PC-3 (cell line): ENCODE measurements at regions not wholly inside any gene's neighbourhood (a gene's known extent, or its start where the extent isn't known, plus 50 kb on each side); places are given as distances from the start of the nearest gene placed in this dataset.

ENCODE experiments used
- EZH2 ChIP-seq: fragments of 300-600 bp; sonication (generic); IDR thresholded peaks from one replicate; pipeline ENCODE4 v1.6.1; 2017; ENCODE audit warnings: antibody characterized with exemption, mild to moderate bottlenecking, low read length; ENCODE audit not compliant: unreplicated experiment
- EZH2phosphoT487 ChIP-seq: fragments of 300-600 bp; sonication (generic); IDR thresholded peaks from 2 replicates; pipeline ENCODE4 v1.6.1; 2018; ENCODE audit warnings: mild to moderate bottlenecking, antibody characterized with exemption, low read length, borderline replicate concordance
- TF ChIP-seq, protein P1 (sequence below): fragments of 300-600 bp; sonication (generic); conservative IDR thresholded peaks from 2 replicates; pipeline ENCODE4 v1.5.1; 2017; ENCODE audit warnings: antibody characterized with exemption, low read depth, mild to moderate bottlenecking, low read length

DNA sequence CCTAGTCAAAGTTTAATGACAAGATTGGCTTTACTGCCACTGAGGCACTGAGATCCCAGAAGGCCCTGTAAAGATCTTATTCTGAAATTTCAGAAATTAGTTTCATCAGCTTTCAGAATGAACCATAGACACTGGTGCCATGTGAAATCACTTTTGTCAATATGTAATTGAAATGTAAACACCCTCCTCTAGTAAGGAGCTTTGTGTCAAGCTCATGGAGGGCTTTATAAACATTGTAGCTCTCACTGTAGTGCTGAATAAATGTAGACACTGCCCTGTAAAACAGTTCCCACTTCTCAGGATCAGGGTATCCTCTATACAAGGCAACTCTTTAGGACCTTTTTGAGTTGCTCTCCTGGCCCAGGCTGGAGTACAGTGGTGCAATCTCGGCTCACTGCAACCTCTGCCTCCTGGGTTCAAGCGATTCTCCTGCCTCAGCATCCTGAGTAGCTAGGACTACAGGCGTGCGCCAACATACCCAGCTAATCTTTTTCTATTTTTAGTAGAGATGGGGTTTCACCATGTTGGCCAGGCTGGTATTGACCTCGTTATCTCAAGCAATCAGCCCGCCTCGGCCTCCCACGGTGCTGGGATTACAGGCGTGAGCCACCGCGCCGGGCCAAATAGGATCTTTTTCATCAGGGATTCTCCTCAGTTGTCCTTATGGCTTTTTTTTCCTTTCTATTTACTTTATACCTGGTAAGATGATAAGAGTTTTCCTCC is 1823.9 kb upstream of the CDH9 start:
- TF ChIP-seq, protein P1, sequence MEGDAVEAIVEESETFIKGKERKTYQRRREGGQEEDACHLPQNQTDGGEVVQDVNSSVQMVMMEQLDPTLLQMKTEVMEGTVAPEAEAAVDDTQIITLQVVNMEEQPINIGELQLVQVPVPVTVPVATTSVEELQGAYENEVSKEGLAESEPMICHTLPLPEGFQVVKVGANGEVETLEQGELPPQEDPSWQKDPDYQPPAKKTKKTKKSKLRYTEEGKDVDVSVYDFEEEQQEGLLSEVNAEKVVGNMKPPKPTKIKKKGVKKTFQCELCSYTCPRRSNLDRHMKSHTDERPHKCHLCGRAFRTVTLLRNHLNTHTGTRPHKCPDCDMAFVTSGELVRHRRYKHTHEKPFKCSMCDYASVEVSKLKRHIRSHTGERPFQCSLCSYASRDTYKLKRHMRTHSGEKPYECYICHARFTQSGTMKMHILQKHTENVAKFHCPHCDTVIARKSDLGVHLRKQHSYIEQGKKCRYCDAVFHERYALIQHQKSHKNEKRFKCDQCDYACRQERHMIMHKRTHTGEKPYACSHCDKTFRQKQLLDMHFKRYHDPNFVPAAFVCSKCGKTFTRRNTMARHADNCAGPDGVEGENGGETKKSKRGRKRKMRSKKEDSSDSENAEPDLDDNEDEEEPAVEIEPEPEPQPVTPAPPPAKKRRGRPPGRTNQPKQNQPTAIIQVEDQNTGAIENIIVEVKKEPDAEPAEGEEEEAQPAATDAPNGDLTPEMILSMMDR: no peak
- TF ChIP-seq EZH2 (no peak), EZH2phosphoT487 (no peak)
